ENCODE measurements at regions not wholly inside any gene's neighbourhood (a gene's known extent, or its start where the extent isn't known, plus 50 kb on each side); places are given as distances from the start of the nearest gene placed in this dataset.

DNA sequence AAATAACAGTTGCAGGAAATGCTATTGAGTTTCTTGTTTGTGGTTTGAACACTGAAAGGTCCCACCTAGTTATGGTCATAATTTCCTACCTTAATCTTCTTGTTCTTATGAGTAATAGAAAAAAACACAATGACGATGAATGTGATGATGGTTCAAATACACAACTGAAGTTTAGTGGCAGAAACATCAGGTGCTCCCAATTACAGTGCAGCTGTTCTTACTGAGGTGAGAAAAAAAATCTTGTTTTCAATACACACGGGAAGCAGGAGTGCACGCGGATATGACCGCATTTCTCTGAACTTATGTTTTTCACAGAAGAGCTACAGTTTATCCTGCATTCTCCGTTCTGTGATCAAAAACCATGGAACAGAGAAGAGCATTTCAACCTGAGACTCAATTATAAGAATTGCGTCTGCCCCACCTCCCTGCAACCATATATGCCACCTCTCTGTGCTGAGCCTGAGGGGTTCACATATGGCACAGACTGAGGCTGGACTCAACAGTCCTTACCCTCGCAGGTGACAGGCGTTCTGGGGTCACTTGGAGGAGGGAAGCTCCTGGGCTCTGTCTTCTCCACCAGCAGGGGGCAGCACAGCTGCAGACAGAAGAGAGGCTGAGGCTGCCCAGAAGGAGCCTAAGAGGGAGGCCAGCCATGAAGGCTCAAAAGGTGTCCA is 99.7 kb upstream of the IGLL5 start:
- no peak for TF ChIP-seq POLR2A (IDR thresholded peaks at IDR 0.05; ENCODE audit: low read length)
- TF ChIP-seq GATA1 (IDR thresholded peaks at IDR 0.05; ENCODE audit: low read depth, low read length): no peak
